MM.1S (cell line): ENCODE measurements at regions not wholly inside any gene's neighbourhood (a gene's known extent, or its start where the extent isn't known, plus 50 kb on each side); places are given as distances from the start of the nearest gene placed in this dataset.

Source experiments
- DNase-seq: peaks from one replicate; pipeline ENCODE4 v3.0.0-alpha.2; 2015
- H2AFZ ChIP-seq: fragments of 300-600 bp; sonication (generic); 2 replicates; pipeline ENCODE4 v1.6.0; 2016; ENCODE audit warnings: antibody characterized with exemption, low read length
- H3F3A ChIP-seq: fragments of 300-600 bp; sonication (generic); 2 replicates; pipeline ENCODE4 v1.6.1; 2016; ENCODE audit warnings: mild to moderate bottlenecking, antibody characterized with exemption, low read length, moderate library complexity, mixed read lengths; ENCODE audit not compliant: insufficient read depth
- H3K27ac ChIP-seq: fragments of 300-600 bp; sonication (generic); 2 replicates; pipeline ENCODE4 v1.5.1; 2016; ENCODE audit warnings: mild to moderate bottlenecking, low read length
- H3K27me3 ChIP-seq: fragments of 300-600 bp; sonication (generic); replicated peaks from 2 replicates; pipeline ENCODE4 v1.6.0; 2016; ENCODE audit warnings: low read length; ENCODE audit not compliant: insufficient read depth
- H3K36me3 ChIP-seq: fragments of 300-600 bp; sonication (generic); replicated peaks from 2 replicates; pipeline ENCODE4 v1.6.1; 2016; ENCODE audit warnings: mild to moderate bottlenecking, low read length, mixed read lengths; ENCODE audit not compliant: insufficient read depth
- H3K4me1 ChIP-seq: fragments of 300-600 bp; sonication (generic); 2 replicates; pipeline ENCODE4 v1.6.1; 2016; ENCODE audit warnings: low read length, mixed read lengths
- H3K4me2 ChIP-seq: fragments of 300-600 bp; sonication (generic); 2 replicates; pipeline ENCODE4 v1.6.0; 2016; ENCODE audit warnings: low read depth, low read length
- H3K4me3 ChIP-seq: fragments of 300-600 bp; sonication (generic); 2 replicates; pipeline ENCODE4 v1.5.1; 2016; ENCODE audit warnings: low read length, mixed read lengths
- H3K79me2 ChIP-seq: fragments of 300-600 bp; sonication (generic); 2 replicates; pipeline ENCODE4 v1.6.1; 2016; ENCODE audit warnings: mixed run types, low read length, mixed read lengths
- H3K9ac ChIP-seq: fragments of 300-600 bp; sonication (generic); 2 replicates; pipeline ENCODE4 v1.6.1; 2016; ENCODE audit warnings: low read length, mixed read lengths
- H3K9me2 ChIP-seq: fragments of 300-600 bp; sonication (generic); replicated peaks from 2 replicates; pipeline ENCODE4 v1.6.1; 2016; ENCODE audit warnings: mild to moderate bottlenecking, low read length, mixed read lengths; ENCODE audit not compliant: insufficient read depth
- H3K9me3 ChIP-seq: fragments of 300-600 bp; sonication (generic); replicated peaks from 2 replicates; pipeline ENCODE4 v1.6.1; 2016; ENCODE audit warnings: mild to moderate bottlenecking, low read length, mixed read lengths; ENCODE audit not compliant: insufficient read depth
- H4K20me1 ChIP-seq: fragments of 300-600 bp; sonication (generic); 2 replicates; pipeline ENCODE4 v1.6.1; 2016; ENCODE audit warnings: mild to moderate bottlenecking, low read length, moderate library complexity, mixed read lengths; ENCODE audit not compliant: insufficient read depth
- TF ChIP-seq, protein P1 (sequence below): fragments of 300-600 bp; sonication (generic); IDR thresholded peaks from 2 replicates; pipeline ENCODE4 v1.5.1; 2016; ENCODE audit warnings: antibody characterized with exemption, low read length, mixed read lengths

DNA sequence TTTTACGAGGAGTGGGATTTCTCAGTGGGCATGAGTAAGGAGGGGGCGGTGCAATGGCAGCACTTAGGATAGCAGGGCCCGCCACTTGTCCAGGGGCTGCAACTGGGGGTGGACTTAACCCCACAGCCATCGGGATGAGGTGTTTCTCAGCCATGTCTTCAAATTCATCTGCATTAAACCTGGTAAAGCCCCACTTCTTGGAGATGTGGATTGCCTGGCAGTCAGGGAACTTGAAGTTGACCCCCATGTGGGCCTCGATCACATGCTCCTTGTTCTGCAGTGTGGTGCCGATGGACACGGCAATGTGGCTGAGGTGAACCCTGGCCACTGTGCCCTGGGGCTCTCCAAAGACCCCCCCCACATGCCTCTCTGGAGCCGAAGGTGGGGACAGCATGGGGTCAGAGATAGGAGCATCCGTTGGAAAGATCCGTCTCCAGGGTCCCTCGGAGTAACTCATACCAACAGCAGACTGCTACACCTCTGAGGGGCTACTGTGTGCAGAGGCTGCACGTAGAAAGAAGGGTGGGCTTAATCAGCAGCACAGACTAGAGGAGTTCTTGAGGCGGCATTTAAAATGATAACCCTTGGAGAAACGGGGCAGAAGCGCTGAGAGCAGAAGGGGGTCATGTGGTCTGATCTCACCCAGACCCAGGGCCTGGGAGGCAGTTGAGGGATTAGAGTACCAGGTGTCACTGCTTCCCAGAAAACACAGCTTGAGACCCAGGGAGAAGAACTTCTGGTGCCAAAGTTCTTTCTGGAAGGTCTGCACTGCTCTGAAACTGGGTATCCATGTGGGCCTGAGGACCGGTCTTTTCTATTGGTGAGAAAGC, 141.4 kb downstream of the MTX3 start:
- Histone ChIP-seq H3K9me3 (no peaks in the 10 kb centered on the region), H3F3A (no peaks in the 10 kb centered on the region), H3K9ac (no peak overlapping the region), H3K27ac (no peak overlapping the region), H3K4me1 (no peaks in the 10 kb centered on the region), H3K4me2 (no peak overlapping the region), H4K20me1 (no peaks in the 10 kb centered on the region), H3K9me2 (0 out of 2 replicates have a peak, but pooled peaks cover 2% of the 10 kb centered on the region), H2AFZ (no peak overlapping the region), H3K79me2 (no peaks in the 10 kb centered on the region), H3K36me3 (no peaks in the 10 kb centered on the region), H3K27me3 (no peaks in the 10 kb centered on the region), H3K4me3 (no peak overlapping the region)
- no peak for DNase-seq
- TF ChIP-seq, protein P1, sequence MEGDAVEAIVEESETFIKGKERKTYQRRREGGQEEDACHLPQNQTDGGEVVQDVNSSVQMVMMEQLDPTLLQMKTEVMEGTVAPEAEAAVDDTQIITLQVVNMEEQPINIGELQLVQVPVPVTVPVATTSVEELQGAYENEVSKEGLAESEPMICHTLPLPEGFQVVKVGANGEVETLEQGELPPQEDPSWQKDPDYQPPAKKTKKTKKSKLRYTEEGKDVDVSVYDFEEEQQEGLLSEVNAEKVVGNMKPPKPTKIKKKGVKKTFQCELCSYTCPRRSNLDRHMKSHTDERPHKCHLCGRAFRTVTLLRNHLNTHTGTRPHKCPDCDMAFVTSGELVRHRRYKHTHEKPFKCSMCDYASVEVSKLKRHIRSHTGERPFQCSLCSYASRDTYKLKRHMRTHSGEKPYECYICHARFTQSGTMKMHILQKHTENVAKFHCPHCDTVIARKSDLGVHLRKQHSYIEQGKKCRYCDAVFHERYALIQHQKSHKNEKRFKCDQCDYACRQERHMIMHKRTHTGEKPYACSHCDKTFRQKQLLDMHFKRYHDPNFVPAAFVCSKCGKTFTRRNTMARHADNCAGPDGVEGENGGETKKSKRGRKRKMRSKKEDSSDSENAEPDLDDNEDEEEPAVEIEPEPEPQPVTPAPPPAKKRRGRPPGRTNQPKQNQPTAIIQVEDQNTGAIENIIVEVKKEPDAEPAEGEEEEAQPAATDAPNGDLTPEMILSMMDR: no peak
